ENCODE measurements at regions not wholly inside any gene's neighbourhood (a gene's known extent, or its start where the extent isn't known, plus 50 kb on each side); places are given as distances from the start of the nearest gene placed in this dataset.

DNA sequence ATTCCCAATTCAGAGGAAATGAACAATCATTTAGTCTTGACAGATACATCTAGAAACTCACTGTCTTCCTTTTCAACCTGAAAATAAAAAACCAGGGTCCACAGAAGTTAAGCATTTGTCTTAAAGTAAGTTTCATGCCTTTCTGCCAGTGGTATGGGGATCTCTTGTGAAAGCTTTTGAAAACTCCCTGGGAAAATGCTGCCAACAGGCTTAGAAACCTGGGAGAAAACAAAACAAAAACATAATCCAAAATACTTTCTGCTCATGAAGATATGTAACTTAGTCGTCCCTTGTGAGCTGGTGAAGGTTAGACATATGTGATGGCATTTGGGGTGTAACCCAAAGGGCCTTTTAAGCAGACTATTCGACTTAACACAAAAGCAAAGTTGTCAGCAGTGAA, 66.4 kb upstream of the ZNF438 start:
- TF ChIP-seq CTCF (IDR thresholded peaks at IDR 0.05) (no peak), POLR2A (IDR thresholded peaks at IDR 0.05) (no peak), POLR2AphosphoS5 (IDR thresholded peaks at IDR 0.05) (no peak)

All from sigmoid colon (tissue), 4 donors.